Heart left ventricle (tissue), 13 donors: ENCODE measurements at regions not wholly inside any gene's neighbourhood (a gene's known extent, or its start where the extent isn't known, plus 50 kb on each side); places are given as distances from the start of the nearest gene placed in this dataset.

ENCODE experiments used
- POLR2A ChIP-seq, 2 donors: fragments of 450-650 bp; IDR thresholded peaks; one replicate each; pipeline ENCODE4 v1.6.1; 2017; ENCODE audit warnings: antibody characterized with exemption in 2 of 2, mild to moderate bottlenecking in 2 of 2, moderate library complexity in 2 of 2
- TF ChIP-seq, protein P1 (sequence below), 12 donors: fragments of 200-600 bp; sonication (generic) in 4 of 12; IDR thresholded peaks; one replicate each; pipeline versions ENCODE4 v1.5.0 to v1.8.0; 2018 to 2022; ENCODE audit warnings: antibody characterized with exemption in 12 of 12, mild to moderate bottlenecking in 5 of 12
- donor health status: ischemic (EF 13 %, LVEDD 7.1; RV severe dilation, severe dysfunction).
- donor health status: DM: no; HTN: yes; CAD: no.
- donor health status: DM: no; HTN: no; CAD: no.
- donor health status: ischemic (EF 25% LVEDD 6.9; RV normal size, moderate dysfunction).
- donor health status: ischemic (EF 25% LVEDD 5.7; RV mildly dilated, moderate dysfunction).
- donor health status: ischemic (EF 35%, LVEDD 5.7; RV mildly dilated, moderate dysfunction).
- donor health status: nonischemic (EF 11% LVEDD 7.7; RV severe dilation, severe dysfunction).
- donor health status: DM: yes; HTN: yes; CAD: no.
- donor health status: PGD.
- donor health status: ischemic (EF 29% LVEDD 5.4; RV normal size, mild dysfunction).
- donor health status: nonischemic (EF 23%, LVEDD 6.1; RV moderate dilation, normal function).

GRCh38 chr12:87047691-87048090, 791.5 kb upstream of the MGAT4C start:
- TF ChIP-seq, protein P1, sequence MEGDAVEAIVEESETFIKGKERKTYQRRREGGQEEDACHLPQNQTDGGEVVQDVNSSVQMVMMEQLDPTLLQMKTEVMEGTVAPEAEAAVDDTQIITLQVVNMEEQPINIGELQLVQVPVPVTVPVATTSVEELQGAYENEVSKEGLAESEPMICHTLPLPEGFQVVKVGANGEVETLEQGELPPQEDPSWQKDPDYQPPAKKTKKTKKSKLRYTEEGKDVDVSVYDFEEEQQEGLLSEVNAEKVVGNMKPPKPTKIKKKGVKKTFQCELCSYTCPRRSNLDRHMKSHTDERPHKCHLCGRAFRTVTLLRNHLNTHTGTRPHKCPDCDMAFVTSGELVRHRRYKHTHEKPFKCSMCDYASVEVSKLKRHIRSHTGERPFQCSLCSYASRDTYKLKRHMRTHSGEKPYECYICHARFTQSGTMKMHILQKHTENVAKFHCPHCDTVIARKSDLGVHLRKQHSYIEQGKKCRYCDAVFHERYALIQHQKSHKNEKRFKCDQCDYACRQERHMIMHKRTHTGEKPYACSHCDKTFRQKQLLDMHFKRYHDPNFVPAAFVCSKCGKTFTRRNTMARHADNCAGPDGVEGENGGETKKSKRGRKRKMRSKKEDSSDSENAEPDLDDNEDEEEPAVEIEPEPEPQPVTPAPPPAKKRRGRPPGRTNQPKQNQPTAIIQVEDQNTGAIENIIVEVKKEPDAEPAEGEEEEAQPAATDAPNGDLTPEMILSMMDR (IDR thresholded peaks at IDR 0.05): no peak
- no peak for TF ChIP-seq POLR2A (IDR thresholded peaks at IDR 0.05)
